GM12891 (cell line): ENCODE measurements at regions not wholly inside any gene's neighbourhood (a gene's known extent, or its start where the extent isn't known, plus 50 kb on each side); places are given as distances from the start of the nearest gene placed in this dataset.

ENCODE experiments used
- POLR2A ChIP-seq: IDR thresholded peaks from 2 replicates; pipeline ENCODE4 v1.6.1; 2011; ENCODE audit warnings: low read depth, low read length, control low read depth
- POLR2AphosphoS5 ChIP-seq: IDR thresholded peaks from 2 replicates; pipeline ENCODE4 v1.6.1; 2011; ENCODE audit warnings: low read depth, low read length, control low read depth

DNA sequence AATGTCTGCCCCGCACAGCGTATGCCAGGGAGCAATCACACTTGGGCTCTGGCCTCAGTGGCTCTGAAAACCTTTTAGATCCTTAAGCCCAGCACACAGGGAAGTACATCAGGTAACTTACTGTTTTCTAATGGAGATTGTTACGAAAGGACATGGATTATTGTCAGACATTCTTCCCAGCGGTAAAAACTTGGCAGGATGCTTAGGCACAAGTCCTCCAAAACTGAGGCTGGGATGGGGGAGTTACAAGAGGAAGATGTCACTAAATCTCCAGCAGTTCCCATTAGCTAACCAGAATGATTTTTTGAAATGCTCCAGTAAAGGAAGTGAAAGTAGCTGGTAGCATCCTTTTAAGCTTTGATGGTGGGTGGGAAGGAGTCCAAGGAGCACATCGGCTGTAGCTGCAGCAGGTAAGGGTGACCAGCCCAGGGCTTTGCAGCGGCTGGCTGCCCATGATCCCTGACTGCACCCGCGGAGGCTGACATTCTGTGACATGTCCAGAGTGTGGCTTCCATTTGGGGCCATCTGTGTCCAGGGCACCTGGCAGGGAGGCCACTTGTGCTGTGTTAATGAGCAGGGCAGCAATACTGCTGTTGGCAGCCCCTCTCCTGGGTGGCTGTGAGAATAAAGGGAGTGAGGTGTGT is 165.8 kb downstream of the GADD45G start:
- no peak for TF ChIP-seq POLR2AphosphoS5
- TF ChIP-seq POLR2A, result no peak
